Progenitor cell of endocrine pancreas (in vitro differentiated cells): ENCODE measurements at regions not wholly inside any gene's neighbourhood (a gene's known extent, or its start where the extent isn't known, plus 50 kb on each side); places are given as distances from the start of the nearest gene placed in this dataset.

Experiments used
- DNase-seq: peaks from one replicate; pipeline ENCODE4 v3.0.0; 2021; ENCODE audit warnings: low spot score; ENCODE audit not compliant: unreplicated experiment
- H3K27ac Mint-ChIP-seq: 2 replicates; pipeline ENCODE4 v1.8.0; 2021; ENCODE audit warnings: mild to moderate bottlenecking, moderate library complexity, mixed read lengths
- H3K27me3 Mint-ChIP-seq: 2 replicates; pipeline ENCODE4 v1.8.0; 2021; ENCODE audit warnings: mixed read lengths
- H3K36me3 Mint-ChIP-seq: 2 replicates; pipeline ENCODE4 v1.8.0; 2022; ENCODE audit warnings: mixed read lengths; ENCODE audit not compliant: insufficient read depth
- H3K4me1 Mint-ChIP-seq: 2 replicates; pipeline ENCODE4 v1.8.0; 2021; ENCODE audit warnings: low read depth, mixed read lengths
- H3K4me3 Mint-ChIP-seq: 2 replicates; pipeline ENCODE4 v1.8.0; 2021; ENCODE audit warnings: low read depth, mild to moderate bottlenecking, moderate library complexity, mixed read lengths
- H3K9me3 Mint-ChIP-seq: 2 replicates; pipeline ENCODE4 v1.8.0; 2021; ENCODE audit warnings: low read depth, mixed read lengths
- CTCF ChIP-seq: fragments of 200-600 bp; sonication (generic); IDR thresholded peaks from one replicate; pipeline ENCODE4 v1.5.0; 2021; ENCODE audit warnings: antibody characterized with exemption, mild to moderate bottlenecking; ENCODE audit not compliant: unreplicated experiment

- TF ChIP-seq CTCF = no peak
- no peak overlapping the region for H3K27ac Mint-ChIP-seq
- no peaks in the 10 kb centered on the region for H3K4me1 Mint-ChIP-seq
- H3K9me3 Mint-ChIP-seq = no peaks in the 10 kb centered on the region
- no peaks in the 10 kb centered on the region for H3K36me3 Mint-ChIP-seq
- peaks cover 21% of the 10 kb centered on the region for H3K27me3 Mint-ChIP-seq
- H3K4me3 Mint-ChIP-seq = no peak overlapping the region
- no peak for DNase-seq
Observed at GRCh38 chr13:74569251-74569650, 435.0 kb upstream of the KLF12 start.

- H3K36me3 Mint-ChIP-seq = no peaks in the 10 kb centered on the region
- H3K4me1 Mint-ChIP-seq = no peaks in the 10 kb centered on the region
- DNase-seq = no peak
- no peak overlapping the region for H3K27ac Mint-ChIP-seq
- no peak for TF ChIP-seq CTCF
- H3K27me3 Mint-ChIP-seq = peaks cover 10% of the 10 kb centered on the region
- H3K4me3 Mint-ChIP-seq = no peak overlapping the region
- no peaks in the 10 kb centered on the region for H3K9me3 Mint-ChIP-seq
Observed at GRCh38 chr13:74567485-74567884, 433.3 kb upstream of the KLF12 start.

- no peaks in the 10 kb centered on the region for H3K27me3 Mint-ChIP-seq
- no peak for DNase-seq
- peaks cover 5% of the 10 kb centered on the region for H3K4me1 Mint-ChIP-seq
Observed at GRCh38 chr13:74562381-74562780, 428.2 kb upstream of the KLF12 start.

GRCh38 chr13:74561155-74561554 is 427.0 kb upstream of the KLF12 start:
- Mint-ChIP-seq H3K4me3 (no peak overlapping the region), H3K36me3 (no peaks in the 10 kb centered on the region), H3K27me3 (no peaks in the 10 kb centered on the region), H3K9me3 (no peaks in the 10 kb centered on the region), H3K4me1 (peaks cover 5% of the 10 kb centered on the region), H3K27ac (no peak overlapping the region)
- TF ChIP-seq CTCF = no peak
- no peak for DNase-seq

More at GRCh38 chr13:74562381-74562780, 428.2 kb upstream of the KLF12 start:
- no peak overlapping the region for H3K4me3 Mint-ChIP-seq
- TF ChIP-seq CTCF = no peak
- no peaks in the 10 kb centered on the region for H3K9me3 Mint-ChIP-seq
- no peak overlapping the region for H3K27ac Mint-ChIP-seq
- H3K36me3 Mint-ChIP-seq = no peaks in the 10 kb centered on the region

GRCh38 chr13:74560325-74560724 is 426.1 kb upstream of the KLF12 start:
- DNase-seq = no peak
- TF ChIP-seq CTCF = no peak
- Mint-ChIP-seq H3K27me3 (no peaks in the 10 kb centered on the region), H3K27ac (no peak overlapping the region), H3K36me3 (no peaks in the 10 kb centered on the region), H3K9me3 (no peaks in the 10 kb centered on the region), H3K4me3 (no peak overlapping the region), H3K4me1 (peaks cover 5% of the 10 kb centered on the region)
